ENCODE measurements at regions not wholly inside any gene's neighbourhood (a gene's known extent, or its start where the extent isn't known, plus 50 kb on each side); places are given as distances from the start of the nearest gene placed in this dataset.

DNA sequence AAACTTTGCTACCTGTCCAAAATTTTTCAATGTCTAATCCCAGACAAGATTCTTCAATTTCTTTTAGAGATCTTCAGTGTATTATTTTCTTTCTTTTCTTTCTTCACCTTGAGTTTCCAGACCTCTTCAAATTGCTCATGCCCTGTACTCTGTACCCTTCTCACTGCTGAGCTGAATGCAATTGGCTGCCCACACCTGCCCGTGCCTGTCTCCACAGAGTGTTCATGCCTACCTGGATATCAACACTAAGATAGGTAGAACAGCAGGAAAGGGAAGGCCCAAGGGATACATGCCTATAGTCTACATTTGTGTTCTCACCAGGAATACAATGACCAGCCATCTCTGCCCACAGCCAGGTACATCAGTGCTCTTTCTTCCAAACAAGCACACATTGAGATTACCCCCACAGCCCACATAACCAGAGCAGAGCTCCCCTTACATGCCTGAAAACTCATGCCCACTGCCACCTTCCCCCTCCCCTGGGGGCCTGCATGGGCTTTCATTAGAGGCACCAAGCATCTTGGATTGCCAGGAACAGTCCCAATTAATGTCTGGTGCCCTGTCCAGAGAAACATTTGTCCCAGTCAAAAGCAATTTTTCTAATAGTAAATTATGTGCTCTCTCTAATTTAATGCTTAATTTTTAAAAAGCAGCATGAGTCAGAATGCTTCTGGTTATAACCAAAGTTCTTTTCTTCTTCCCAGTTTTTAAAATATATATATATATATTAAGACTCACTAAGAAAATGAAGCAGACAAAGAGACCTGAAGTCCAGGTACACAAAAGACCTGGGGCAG is 134.9 kb upstream of the SLC14A2 start:
- 14 to 35% methylated on average over 1 of the region's 1 CpG for WGBS, 2 donors (ENCODE audit: low coverage in 1 of 2)
- no peak for DNase-seq
- intact Hi-C loops (cut with DNase I; ENCODE audit: low total_unique reads) = no loop called here
- H3K27ac ChIP-seq = no peak overlapping the region
- no peaks in the 10 kb centered on the region for H3K27me3 ChIP-seq
- TF ChIP-seq POLR2A (IDR thresholded peaks at IDR 0.05) = no peak
- no peak for TF ChIP-seq EP300 (IDR thresholded peaks at IDR 0.05; ENCODE audit: low read depth)
- TF ChIP-seq, protein P1, sequence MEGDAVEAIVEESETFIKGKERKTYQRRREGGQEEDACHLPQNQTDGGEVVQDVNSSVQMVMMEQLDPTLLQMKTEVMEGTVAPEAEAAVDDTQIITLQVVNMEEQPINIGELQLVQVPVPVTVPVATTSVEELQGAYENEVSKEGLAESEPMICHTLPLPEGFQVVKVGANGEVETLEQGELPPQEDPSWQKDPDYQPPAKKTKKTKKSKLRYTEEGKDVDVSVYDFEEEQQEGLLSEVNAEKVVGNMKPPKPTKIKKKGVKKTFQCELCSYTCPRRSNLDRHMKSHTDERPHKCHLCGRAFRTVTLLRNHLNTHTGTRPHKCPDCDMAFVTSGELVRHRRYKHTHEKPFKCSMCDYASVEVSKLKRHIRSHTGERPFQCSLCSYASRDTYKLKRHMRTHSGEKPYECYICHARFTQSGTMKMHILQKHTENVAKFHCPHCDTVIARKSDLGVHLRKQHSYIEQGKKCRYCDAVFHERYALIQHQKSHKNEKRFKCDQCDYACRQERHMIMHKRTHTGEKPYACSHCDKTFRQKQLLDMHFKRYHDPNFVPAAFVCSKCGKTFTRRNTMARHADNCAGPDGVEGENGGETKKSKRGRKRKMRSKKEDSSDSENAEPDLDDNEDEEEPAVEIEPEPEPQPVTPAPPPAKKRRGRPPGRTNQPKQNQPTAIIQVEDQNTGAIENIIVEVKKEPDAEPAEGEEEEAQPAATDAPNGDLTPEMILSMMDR (IDR thresholded peaks at IDR 0.05) = no peak
- no peak for TF ChIP-seq POLR2AphosphoS5 (IDR thresholded peaks at IDR 0.05)
- no peaks in the 10 kb centered on the region for H3K9me3 ChIP-seq
- H3K36me3 ChIP-seq = no peaks in the 10 kb centered on the region
- peaks cover 0 to 23% (median 5%) of the 10 kb centered on the region in 4 donors for H3K4me1 ChIP-seq
- no peak overlapping the region for H3K4me3 ChIP-seq
- in situ Hi-C loops (cut with MboI; ENCODE audit: low pct_ligation_motif_present in 1 of 4, low pct_unique_long_range_greater_than_20kb in 1 of 4, low sequenced_read_pairs in 3 of 4) = no loop called here

- Histone ChIP-seq H3K36me3 (no peaks in the 10 kb centered on the region), H3K9me3 (no peaks in the 10 kb centered on the region), H3K4me3 (no peak overlapping the region), H3K27ac (no peak overlapping the region), H3K4me1 (peaks cover 0 to 23% (median 5%) of the 10 kb centered on the region in 4 donors), H3K27me3 (no peaks in the 10 kb centered on the region)
- no peak for DNase-seq
- no peak for TF ChIP-seq POLR2AphosphoS5 (IDR thresholded peaks at IDR 0.05)
- TF ChIP-seq POLR2A (IDR thresholded peaks at IDR 0.05) = no peak
- TF ChIP-seq, protein P1 (IDR thresholded peaks at IDR 0.05) = no peak
- no peak for TF ChIP-seq EP300 (IDR thresholded peaks at IDR 0.05; ENCODE audit: low read depth)
- intact Hi-C loops (cut with DNase I; ENCODE audit: low total_unique reads) (no loop called here), in situ Hi-C loops (cut with MboI; ENCODE audit: low pct_ligation_motif_present in 1 of 4, low pct_unique_long_range_greater_than_20kb in 1 of 4, low sequenced_read_pairs in 3 of 4) (no loop called here)
- 19 to 25% methylated on average over 2 of the region's 2 CpGs for WGBS, 2 donors (ENCODE audit: low coverage in 1 of 2)
Measured at GRCh38 chr18:45481821-45482220, 133.5 kb upstream of the SLC14A2 start.

DNA sequence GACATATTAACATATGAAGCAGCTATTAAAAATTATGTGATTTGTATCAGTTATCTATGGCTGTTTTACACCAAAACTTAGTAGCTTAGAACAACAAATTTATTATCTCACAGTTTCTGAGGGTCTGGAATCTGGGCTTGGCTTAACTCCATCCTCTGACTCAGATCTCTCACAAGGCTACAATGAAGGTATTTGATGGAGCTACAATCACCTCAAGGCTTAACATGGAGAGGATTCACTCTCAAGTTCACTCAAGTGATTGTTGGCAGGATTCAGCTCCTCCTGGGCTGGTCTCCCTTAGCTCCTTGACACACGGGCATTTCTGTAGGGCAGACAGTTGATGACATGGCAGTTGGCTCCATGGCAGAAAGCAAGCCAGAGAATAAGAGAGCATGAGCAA is 133.0 kb upstream of the SLC14A2 start:
- WGBS, 2 donors (ENCODE audit: low coverage in 1 of 2) = 40 to 92% methylated on average over 1 of the region's 1 CpG
- no peaks in the 10 kb centered on the region for H3K36me3 ChIP-seq
- TF ChIP-seq POLR2A (IDR thresholded peaks at IDR 0.05) = no peak
- TF ChIP-seq EP300 (IDR thresholded peaks at IDR 0.05; ENCODE audit: low read depth) = no peak
- TF ChIP-seq POLR2AphosphoS5 (IDR thresholded peaks at IDR 0.05) = no peak
- TF ChIP-seq, protein P1 (IDR thresholded peaks at IDR 0.05) = no peak
- intact Hi-C loops (cut with DNase I; ENCODE audit: low total_unique reads) (no loop called here), in situ Hi-C loops (cut with MboI; ENCODE audit: low pct_ligation_motif_present in 1 of 4, low pct_unique_long_range_greater_than_20kb in 1 of 4, low sequenced_read_pairs in 3 of 4) (no loop called here)
- H3K27me3 ChIP-seq = no peaks in the 10 kb centered on the region
- H3K4me3 ChIP-seq = no peak overlapping the region
- H3K27ac ChIP-seq = no peak overlapping the region
- no peak for DNase-seq
- peaks cover 0 to 23% (median 5%) of the 10 kb centered on the region in 4 donors for H3K4me1 ChIP-seq
- no peaks in the 10 kb centered on the region for H3K9me3 ChIP-seq

DNA sequence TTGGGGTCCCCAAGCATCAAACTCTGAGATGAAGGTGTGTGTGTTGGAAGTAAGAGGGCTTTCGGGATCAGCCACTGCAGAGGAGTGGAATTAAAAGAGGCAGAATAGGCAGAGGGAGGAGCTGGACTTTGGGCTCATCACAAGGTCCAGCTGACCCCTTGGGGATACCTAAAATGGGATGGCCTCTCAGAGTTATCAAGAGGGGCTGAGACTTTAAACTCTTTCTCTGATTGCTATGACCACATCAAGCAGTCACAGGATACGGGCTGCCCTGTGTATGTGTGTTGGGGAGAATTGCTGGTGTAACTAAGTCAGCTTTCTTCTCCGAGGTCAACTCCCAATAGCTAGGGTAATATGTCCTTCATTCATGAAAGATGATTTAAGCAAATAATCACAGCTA is 127.7 kb upstream of the SLC14A2 start:
- TF ChIP-seq, protein P1 (IDR thresholded peaks at IDR 0.05) = no peak
- TF ChIP-seq POLR2AphosphoS5 (IDR thresholded peaks at IDR 0.05) (no peak), EP300 (IDR thresholded peaks at IDR 0.05; ENCODE audit: low read depth) (no peak)
- no peak overlapping the region for H3K4me3 ChIP-seq
- intact Hi-C loops (cut with DNase I; ENCODE audit: low total_unique reads) (no loop called here), in situ Hi-C loops (cut with MboI; ENCODE audit: low pct_ligation_motif_present in 1 of 4, low pct_unique_long_range_greater_than_20kb in 1 of 4, low sequenced_read_pairs in 3 of 4) (no loop called here)
- H3K4me1 ChIP-seq = no peaks in the 10 kb centered on the region
- no peaks in the 10 kb centered on the region for H3K36me3 ChIP-seq
- no peaks in the 10 kb centered on the region for H3K27me3 ChIP-seq
- WGBS, 2 donors (ENCODE audit: low coverage in 1 of 2) = 84 to 86% methylated on average over 3 of the region's 3 CpGs
- H3K9me3 ChIP-seq = no peaks in the 10 kb centered on the region
- no peak overlapping the region for H3K27ac ChIP-seq
- DNase-seq = no peak

Measured in transverse colon (tissue), 4 donors.